Kidney glomerular epithelial cell (primary cell): ENCODE measurements at regions not wholly inside any gene's neighbourhood (a gene's known extent, or its start where the extent isn't known, plus 50 kb on each side); places are given as distances from the start of the nearest gene placed in this dataset.
A peak's percentile ranks its signal among the peaks of the same experiment; 100 is the strongest.

ENCODE experiments used
- DNase-seq: peaks from one replicate; lab custom pipeline; 2025; lab: John Stamatoyannopoulos, UW

- DNase-seq: no peak
Observed at GRCh38 chr14:94994245-94994644, 163.1 kb downstream of the DICER1 start.

- DNase-seq: peak; percentile 4
Observed at GRCh38 chr14:94992046-94992445, 165.3 kb downstream of the DICER1 start.

GRCh38 chr14:94989946-94990345 is 167.4 kb downstream of the DICER1 start:
- peak; percentile 38 for DNase-seq

- DNase-seq: no peak
Observed at GRCh38 chr14:94989417-94989816, 167.9 kb downstream of the DICER1 start.

GRCh38 chr14:94987409-94987808 is 169.9 kb downstream of the DICER1 start:
- DNase-seq: no peak

GRCh38 chr14:94979891-94980290 is 177.4 kb downstream of the DICER1 start:
- no peak for DNase-seq

- DNase-seq: no peak
Observed at GRCh38 chr14:94977016-94977415, 180.3 kb downstream of the DICER1 start.

- no peak for DNase-seq
Observed at GRCh38 chr14:94975366-94975765, 182.0 kb downstream of the DICER1 start.

GRCh38 chr14:94974893-94975292 is 182.4 kb downstream of the DICER1 start:
- no peak for DNase-seq

- DNase-seq: no peak
Observed at GRCh38 chr14:94974422-94974821, 182.9 kb downstream of the DICER1 start.

- no peak for DNase-seq
Observed at GRCh38 chr14:94971750-94972149, 185.6 kb downstream of the DICER1 start.

- DNase-seq: no peak
Observed at GRCh38 chr14:94970941-94971730, 186.2 kb downstream of the DICER1 start.

GRCh38 chr14:94969766-94970165 is 187.6 kb downstream of the DICER1 start:
- no peak for DNase-seq

GRCh38 chr14:94966868-94967267 is 190.5 kb downstream of the DICER1 start:
- DNase-seq: no peak

- no peak for DNase-seq
Observed at GRCh38 chr14:94966344-94966743, 191.0 kb downstream of the DICER1 start.

GRCh38 chr14:94965551-94966313 is 191.6 kb downstream of the DICER1 start:
- no peak for DNase-seq

- DNase-seq: no peak
Observed at GRCh38 chr14:94964931-94965330, 192.4 kb downstream of the DICER1 start.

GRCh38 chr14:94964181-94964580 is 193.1 kb downstream of the DICER1 start:
- DNase-seq: no peak

- no peak for DNase-seq
Observed at GRCh38 chr14:94963051-94963450, 193.1 kb upstream of the GSC start.

- no peak for DNase-seq
Observed at GRCh38 chr14:94962166-94962575, 192.3 kb upstream of the GSC start.

GRCh38 chr14:94961386-94962165 is 191.7 kb upstream of the GSC start:
- DNase-seq: no peak

GRCh38 chr14:94960285-94961001 is 190.5 kb upstream of the GSC start:
- no peak for DNase-seq
